ENCODE measurements at regions not wholly inside any gene's neighbourhood (a gene's known extent, or its start where the extent isn't known, plus 50 kb on each side); places are given as distances from the start of the nearest gene placed in this dataset.

GRCh38 chr11:134905517-134905916 lies 493.5 kb upstream of the B3GAT1 start:
- DNase-seq = no peak

GRCh38 chr11:134904103-134904790 lies 492.2 kb upstream of the B3GAT1 start:
- no peak for DNase-seq

GRCh38 chr11:134901955-134902918 lies 490.2 kb upstream of the B3GAT1 start:
- no peak for DNase-seq

GRCh38 chr11:134901542-134901941 lies 489.5 kb upstream of the B3GAT1 start:
- no peak for DNase-seq

GRCh38 chr11:134893810-134894685 lies 482.0 kb upstream of the B3GAT1 start:
- DNase-seq = no peak

GRCh38 chr11:134890446-134890845 lies 478.4 kb upstream of the B3GAT1 start:
- no peak for DNase-seq

- no peak for DNase-seq
Measured at GRCh38 chr11:134889832-134890231, 477.8 kb upstream of the B3GAT1 start.

- DNase-seq = no peak
Measured at GRCh38 chr11:134888821-134889220, 476.8 kb upstream of the B3GAT1 start.

GRCh38 chr11:134887896-134888295 lies 475.9 kb upstream of the B3GAT1 start:
- DNase-seq = no peak

- no peak for DNase-seq
Measured at GRCh38 chr11:134883484-134883883, 471.4 kb upstream of the B3GAT1 start.

GRCh38 chr11:134882671-134883297 lies 470.7 kb upstream of the B3GAT1 start:
- no peak for DNase-seq

GRCh38 chr11:134882141-134882540 lies 470.1 kb upstream of the B3GAT1 start:
- DNase-seq = no peak

- no peak for DNase-seq
Measured at GRCh38 chr11:134880788-134881187, 468.7 kb upstream of the B3GAT1 start.

- no peak for DNase-seq
Measured at GRCh38 chr11:134879931-134880330, 467.9 kb upstream of the B3GAT1 start.

GRCh38 chr11:134879341-134879740 lies 467.3 kb upstream of the B3GAT1 start:
- no peak for DNase-seq

- DNase-seq = no peak
Measured at GRCh38 chr11:134878785-134879184, 466.7 kb upstream of the B3GAT1 start.

- no peak for DNase-seq
Measured at GRCh38 chr11:134876226-134876625, 464.2 kb upstream of the B3GAT1 start.

GRCh38 chr11:134866981-134867675 lies 455.1 kb upstream of the B3GAT1 start:
- no peak for DNase-seq

GRCh38 chr11:134866215-134866614 lies 454.2 kb upstream of the B3GAT1 start:
- no peak for DNase-seq

- no peak for DNase-seq
Measured at GRCh38 chr11:134864968-134865305, 452.9 kb upstream of the B3GAT1 start.

- DNase-seq = no peak
Measured at GRCh38 chr11:134864233-134864967, 452.4 kb upstream of the B3GAT1 start.
